ENCODE measurements at regions not wholly inside any gene's neighbourhood (a gene's known extent, or its start where the extent isn't known, plus 50 kb on each side); places are given as distances from the start of the nearest gene placed in this dataset.

DNA sequence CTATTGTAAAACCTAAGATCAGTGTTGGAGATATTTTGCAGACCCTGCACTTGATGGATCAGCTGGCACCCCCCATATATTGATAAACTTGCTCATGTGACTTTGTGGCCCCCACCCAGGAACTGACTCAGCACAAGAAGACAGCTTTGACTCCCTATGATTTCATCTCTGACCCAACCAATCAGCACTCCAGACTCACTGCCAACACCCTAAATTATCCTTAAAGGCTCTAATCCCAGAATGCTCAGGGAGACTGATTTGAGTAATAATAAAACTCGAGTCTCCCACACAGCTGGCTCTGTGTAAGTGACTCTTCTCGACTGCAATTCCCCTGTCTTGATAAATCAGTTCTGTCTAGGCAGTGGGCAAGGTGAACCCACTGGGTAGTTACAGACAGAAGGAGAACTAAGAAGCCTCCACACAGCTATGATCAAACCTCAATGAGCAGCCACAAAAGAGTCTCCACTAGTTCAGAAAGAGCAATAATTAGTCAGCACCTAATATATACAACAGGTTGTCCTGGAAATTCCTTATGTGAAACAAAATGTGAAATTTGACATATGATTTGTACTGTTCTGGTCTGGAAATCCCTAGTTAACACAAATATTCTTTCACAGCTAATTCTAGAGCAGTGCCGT is 52.2 kb downstream of the ACTL7B start:
- TF ChIP-seq, protein P1, sequence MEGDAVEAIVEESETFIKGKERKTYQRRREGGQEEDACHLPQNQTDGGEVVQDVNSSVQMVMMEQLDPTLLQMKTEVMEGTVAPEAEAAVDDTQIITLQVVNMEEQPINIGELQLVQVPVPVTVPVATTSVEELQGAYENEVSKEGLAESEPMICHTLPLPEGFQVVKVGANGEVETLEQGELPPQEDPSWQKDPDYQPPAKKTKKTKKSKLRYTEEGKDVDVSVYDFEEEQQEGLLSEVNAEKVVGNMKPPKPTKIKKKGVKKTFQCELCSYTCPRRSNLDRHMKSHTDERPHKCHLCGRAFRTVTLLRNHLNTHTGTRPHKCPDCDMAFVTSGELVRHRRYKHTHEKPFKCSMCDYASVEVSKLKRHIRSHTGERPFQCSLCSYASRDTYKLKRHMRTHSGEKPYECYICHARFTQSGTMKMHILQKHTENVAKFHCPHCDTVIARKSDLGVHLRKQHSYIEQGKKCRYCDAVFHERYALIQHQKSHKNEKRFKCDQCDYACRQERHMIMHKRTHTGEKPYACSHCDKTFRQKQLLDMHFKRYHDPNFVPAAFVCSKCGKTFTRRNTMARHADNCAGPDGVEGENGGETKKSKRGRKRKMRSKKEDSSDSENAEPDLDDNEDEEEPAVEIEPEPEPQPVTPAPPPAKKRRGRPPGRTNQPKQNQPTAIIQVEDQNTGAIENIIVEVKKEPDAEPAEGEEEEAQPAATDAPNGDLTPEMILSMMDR (IDR thresholded peaks at IDR 0.05; ENCODE audit: borderline replicate concordance, insufficient read depth, low read depth, low read length), result no peak

DNA sequence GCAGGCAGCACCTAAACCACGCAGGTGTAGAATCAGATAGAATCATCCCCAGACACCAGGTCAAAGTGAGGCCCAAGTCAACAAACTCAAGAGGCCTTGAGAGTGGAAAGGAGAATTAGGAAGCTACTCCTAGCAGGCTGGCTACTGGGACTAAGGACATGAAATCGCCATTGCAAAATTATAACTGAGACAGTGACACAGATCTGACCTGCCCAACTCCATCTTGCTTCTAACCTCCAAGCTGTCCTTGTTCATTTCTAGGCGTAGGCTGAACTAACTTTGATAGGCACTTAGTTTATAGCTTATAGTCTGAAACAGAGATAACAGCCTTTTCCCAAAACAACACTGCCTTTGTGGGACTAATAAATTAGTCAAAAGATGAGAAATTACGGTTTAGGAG is 52.8 kb downstream of the ACTL7B start:
- H3K4me3 ChIP-seq (ENCODE audit: low read depth, low read length), result no peak overlapping the region
- TF ChIP-seq, protein P1 (IDR thresholded peaks at IDR 0.05; ENCODE audit: borderline replicate concordance, insufficient read depth, low read depth, low read length), result no peak

More for the DNA sequence above, 52.2 kb downstream of the ACTL7B start:
- no peak overlapping the region for H3K4me3 ChIP-seq (ENCODE audit: low read depth, low read length)

DNA sequence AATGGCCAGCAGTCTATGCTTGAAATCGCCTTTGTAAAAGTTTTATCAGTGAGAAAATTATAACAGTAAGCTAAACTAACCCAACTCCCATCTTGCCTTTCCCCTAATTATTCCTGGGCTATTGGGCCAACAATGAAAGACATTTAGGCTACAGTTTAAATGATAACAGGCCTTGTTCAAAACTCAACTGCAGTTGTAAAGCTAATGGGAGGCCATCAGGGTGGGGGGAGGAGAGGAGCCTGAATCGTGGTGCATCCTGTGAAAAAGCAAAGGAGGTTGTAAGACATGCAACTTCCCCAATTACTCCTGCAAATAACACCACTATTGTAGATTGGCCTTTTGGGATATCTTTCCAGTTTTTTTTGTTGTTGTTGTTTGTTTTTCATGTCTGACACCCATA is 53.8 kb downstream of the ACTL7B start:
- TF ChIP-seq, protein P1 (IDR thresholded peaks at IDR 0.05; ENCODE audit: borderline replicate concordance, insufficient read depth, low read depth, low read length), result no peak
- H3K4me3 ChIP-seq (ENCODE audit: low read depth, low read length), result no peak overlapping the region

DNA sequence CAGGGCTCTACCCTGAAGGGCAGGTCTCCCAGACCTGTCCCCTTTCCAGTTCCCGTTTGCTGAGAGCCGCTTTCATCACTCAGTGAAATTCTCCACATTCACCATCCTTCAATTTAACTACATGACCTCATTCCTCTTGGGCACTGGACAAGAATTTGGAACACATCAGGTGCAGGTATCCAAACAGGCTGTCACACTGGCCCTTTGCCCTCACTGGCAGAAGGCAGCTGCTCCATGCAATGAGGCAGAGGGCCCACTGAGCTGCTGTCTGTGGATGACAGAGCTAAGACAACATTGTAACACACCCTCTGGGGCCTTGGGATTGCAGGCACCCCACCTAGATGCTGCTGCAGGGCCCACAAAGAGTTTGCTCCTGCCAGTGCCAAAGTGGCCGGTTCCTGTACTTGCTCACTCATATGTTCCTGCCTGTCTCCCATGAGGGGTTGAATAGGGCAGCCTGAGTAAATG is 55.1 kb downstream of the ACTL7B start:
- H3K4me3 ChIP-seq (ENCODE audit: low read depth, low read length), result no peak overlapping the region
- TF ChIP-seq, protein P1 (IDR thresholded peaks at IDR 0.05; ENCODE audit: borderline replicate concordance, insufficient read depth, low read depth, low read length), result no peak

DNA sequence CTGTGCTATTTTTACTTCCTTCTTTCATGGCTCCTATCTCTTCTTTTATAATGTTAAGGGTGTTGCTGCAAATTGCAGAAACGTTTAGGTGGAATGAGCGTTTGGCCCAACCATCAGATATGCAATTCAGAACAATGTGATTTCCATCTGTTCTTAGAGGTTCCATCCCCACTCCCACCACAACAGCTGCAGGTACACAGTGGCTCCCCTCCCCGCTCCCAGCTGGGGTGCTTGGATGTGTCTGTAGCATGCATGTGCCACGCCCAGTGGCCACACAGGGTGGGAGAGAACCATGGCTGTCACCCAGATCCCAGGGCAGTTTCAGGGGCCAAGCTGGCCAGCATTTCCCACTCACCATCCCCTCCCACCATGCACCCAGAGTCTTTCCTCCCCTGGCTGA is 62.2 kb downstream of the ACTL7B start:
- TF ChIP-seq, protein P1 (IDR thresholded peaks at IDR 0.05; ENCODE audit: borderline replicate concordance, insufficient read depth, low read depth, low read length), result no peak
- H3K4me3 ChIP-seq (ENCODE audit: low read depth, low read length), result no peak overlapping the region

DNA sequence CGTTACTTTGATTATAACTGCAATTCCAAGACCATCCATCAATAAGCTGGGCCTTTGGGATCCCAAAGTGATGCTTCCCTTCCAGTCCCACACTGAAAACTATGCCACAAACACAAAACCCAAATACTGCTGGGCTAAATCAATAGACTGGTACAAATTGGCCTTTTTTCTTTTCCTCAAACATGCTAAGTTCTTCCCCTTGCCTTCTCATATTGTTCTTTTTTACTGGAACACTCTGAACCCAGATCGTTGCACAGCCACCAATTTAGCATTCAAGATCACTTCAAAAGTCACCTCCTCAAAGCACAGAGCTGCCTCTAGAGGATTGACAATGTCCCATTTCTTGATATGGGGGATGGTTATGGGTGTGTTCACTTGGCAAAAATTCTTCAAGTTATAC is 66.0 kb downstream of the ACTL7B start:
- H3K4me3 ChIP-seq (ENCODE audit: low read depth, low read length), result no peak overlapping the region
- TF ChIP-seq, protein P1 (IDR thresholded peaks at IDR 0.05; ENCODE audit: borderline replicate concordance, insufficient read depth, low read depth, low read length), result no peak

DNA sequence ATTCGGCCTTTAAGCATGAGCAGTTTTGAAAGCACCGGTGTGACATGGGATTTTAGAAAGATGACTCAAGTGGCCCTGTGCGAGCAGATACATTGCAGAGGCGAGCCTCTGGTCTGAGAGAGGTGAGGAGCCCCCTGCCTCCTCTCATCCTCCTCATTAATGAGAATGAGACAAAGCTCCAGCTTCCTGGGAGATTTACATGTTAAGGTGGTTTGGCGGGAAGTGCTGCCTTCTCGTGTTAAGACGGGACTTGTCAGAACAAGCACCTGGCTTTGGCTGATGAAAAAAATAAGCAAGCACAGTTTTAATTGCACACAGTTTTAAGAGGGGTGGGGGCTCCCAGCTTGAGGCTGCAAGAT is 68.1 kb downstream of the ACTL7B start:
- no peak overlapping the region for H3K4me3 ChIP-seq (ENCODE audit: low read depth, low read length)
- TF ChIP-seq, protein P1 (IDR thresholded peaks at IDR 0.05; ENCODE audit: borderline replicate concordance, insufficient read depth, low read depth, low read length), result no peak

Data from GM12875 (cell line).